ENCODE measurements at regions not wholly inside any gene's neighbourhood (a gene's known extent, or its start where the extent isn't known, plus 50 kb on each side); places are given as distances from the start of the nearest gene placed in this dataset.

GRCh38 chr5:113984928-113985327, 376.9 kb upstream of the KCNN2 start:
- TF ChIP-seq, protein P1, sequence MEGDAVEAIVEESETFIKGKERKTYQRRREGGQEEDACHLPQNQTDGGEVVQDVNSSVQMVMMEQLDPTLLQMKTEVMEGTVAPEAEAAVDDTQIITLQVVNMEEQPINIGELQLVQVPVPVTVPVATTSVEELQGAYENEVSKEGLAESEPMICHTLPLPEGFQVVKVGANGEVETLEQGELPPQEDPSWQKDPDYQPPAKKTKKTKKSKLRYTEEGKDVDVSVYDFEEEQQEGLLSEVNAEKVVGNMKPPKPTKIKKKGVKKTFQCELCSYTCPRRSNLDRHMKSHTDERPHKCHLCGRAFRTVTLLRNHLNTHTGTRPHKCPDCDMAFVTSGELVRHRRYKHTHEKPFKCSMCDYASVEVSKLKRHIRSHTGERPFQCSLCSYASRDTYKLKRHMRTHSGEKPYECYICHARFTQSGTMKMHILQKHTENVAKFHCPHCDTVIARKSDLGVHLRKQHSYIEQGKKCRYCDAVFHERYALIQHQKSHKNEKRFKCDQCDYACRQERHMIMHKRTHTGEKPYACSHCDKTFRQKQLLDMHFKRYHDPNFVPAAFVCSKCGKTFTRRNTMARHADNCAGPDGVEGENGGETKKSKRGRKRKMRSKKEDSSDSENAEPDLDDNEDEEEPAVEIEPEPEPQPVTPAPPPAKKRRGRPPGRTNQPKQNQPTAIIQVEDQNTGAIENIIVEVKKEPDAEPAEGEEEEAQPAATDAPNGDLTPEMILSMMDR (IDR thresholded peaks at IDR 0.05; ENCODE audit: low read length): no peak
- no peak for TF ChIP-seq EZH2 (IDR thresholded peaks at IDR 0.05; ENCODE audit: borderline replicate concordance, low read length)
